OCI-LY7 (cell line): ENCODE measurements at regions not wholly inside any gene's neighbourhood (a gene's known extent, or its start where the extent isn't known, plus 50 kb on each side); places are given as distances from the start of the nearest gene placed in this dataset.
"Not testable (repeated sequence)": the region's sequence is repeated elsewhere in the genome, so short reads cannot be mapped to it uniquely, and the experiment has no call there.

Experiments
- CTCF ChIP-seq: fragments of 200-600 bp; sonication (generic); conservative IDR thresholded peaks from 2 replicates; pipeline ENCODE4 v1.5.1; 2014; ENCODE audit warnings: mild to moderate bottlenecking, antibody characterized with exemption, low read length, moderate library complexity, mixed read lengths
- EZH2phosphoT487 ChIP-seq: fragments of 200-600 bp; sonication (generic); IDR thresholded peaks from 2 replicates; pipeline ENCODE4 v1.6.1; 2018; ENCODE audit warnings: low read depth, borderline replicate concordance, mild to moderate bottlenecking, mixed run types, antibody characterized with exemption, low read length, moderate library complexity, mixed read lengths

- TF ChIP-seq CTCF, EZH2phosphoT487: not testable (repeated sequence)
Observed at GRCh38 chr6:11468271-11468670, 69.3 kb upstream of the TMEM170B start.
